Prostate gland (tissue), 2 donors: ENCODE measurements at regions not wholly inside any gene's neighbourhood (a gene's known extent, or its start where the extent isn't known, plus 50 kb on each side); places are given as distances from the start of the nearest gene placed in this dataset.

Experiments
- POLR2A ChIP-seq: fragments of 450-650 bp; IDR thresholded peaks from one replicate; pipeline ENCODE4 v1.6.1; 2016; ENCODE audit warnings: antibody characterized with exemption, mild to moderate bottlenecking
- TF ChIP-seq, protein P1 (sequence below), 4 experiments: fragments of 200-600 bp in 2 of 4; fragments of 450-650 bp in 2 of 4; sonication (generic) in 2 of 4; IDR thresholded peaks; 1 replicate in 3 of 4; 2 replicates in 1 of 4; pipeline ENCODE4 v1.5.1; 2016 to 2019; ENCODE audit warnings: antibody characterized with exemption in 4 of 4, mild to moderate bottlenecking in 2 of 4, moderate library complexity in 2 of 4

DNA sequence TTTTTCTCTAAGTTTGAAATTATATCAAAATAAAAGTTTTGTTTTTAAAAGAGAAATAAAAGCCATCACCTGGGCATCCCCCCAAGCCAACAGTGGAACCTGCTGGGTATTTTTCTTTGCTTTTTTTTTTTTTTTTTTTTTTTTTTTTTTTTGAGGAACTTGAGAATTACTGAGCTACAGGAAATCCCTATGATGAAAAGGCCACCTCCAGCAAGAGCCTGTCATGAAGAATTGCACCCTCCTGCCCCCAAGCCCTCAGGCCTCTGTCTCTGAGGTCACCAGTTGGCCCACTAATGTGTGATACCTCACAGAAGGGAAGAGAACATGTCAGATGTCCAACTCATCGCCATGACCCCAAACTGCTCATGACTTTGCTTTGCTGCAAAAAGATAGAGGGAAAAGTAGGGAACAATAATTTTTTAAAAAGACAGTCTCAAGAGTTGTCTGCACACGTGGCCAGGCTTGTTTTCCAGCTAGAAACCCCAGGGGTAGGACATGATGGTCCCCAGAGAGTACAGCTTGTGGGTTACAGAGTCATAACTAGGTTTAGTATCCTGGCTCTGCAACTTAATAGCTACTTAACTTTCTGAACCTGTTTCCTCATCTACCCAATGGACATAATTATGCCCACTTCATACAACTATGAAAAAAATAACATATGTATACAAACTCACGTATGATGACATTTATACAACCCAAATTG, 124.3 kb upstream of the EGLN3 start:
- no peak for TF ChIP-seq POLR2A
- TF ChIP-seq, protein P1, sequence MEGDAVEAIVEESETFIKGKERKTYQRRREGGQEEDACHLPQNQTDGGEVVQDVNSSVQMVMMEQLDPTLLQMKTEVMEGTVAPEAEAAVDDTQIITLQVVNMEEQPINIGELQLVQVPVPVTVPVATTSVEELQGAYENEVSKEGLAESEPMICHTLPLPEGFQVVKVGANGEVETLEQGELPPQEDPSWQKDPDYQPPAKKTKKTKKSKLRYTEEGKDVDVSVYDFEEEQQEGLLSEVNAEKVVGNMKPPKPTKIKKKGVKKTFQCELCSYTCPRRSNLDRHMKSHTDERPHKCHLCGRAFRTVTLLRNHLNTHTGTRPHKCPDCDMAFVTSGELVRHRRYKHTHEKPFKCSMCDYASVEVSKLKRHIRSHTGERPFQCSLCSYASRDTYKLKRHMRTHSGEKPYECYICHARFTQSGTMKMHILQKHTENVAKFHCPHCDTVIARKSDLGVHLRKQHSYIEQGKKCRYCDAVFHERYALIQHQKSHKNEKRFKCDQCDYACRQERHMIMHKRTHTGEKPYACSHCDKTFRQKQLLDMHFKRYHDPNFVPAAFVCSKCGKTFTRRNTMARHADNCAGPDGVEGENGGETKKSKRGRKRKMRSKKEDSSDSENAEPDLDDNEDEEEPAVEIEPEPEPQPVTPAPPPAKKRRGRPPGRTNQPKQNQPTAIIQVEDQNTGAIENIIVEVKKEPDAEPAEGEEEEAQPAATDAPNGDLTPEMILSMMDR (IDR thresholded peaks at IDR 0.05) = no peak
